ENCODE measurements at regions not wholly inside any gene's neighbourhood (a gene's known extent, or its start where the extent isn't known, plus 50 kb on each side); places are given as distances from the start of the nearest gene placed in this dataset.
"Not testable (repeated sequence)": the region's sequence is repeated elsewhere in the genome, so short reads cannot be mapped to it uniquely, and the experiment has no call there.

GRCh38 chr11:116033931-116034553, 529.8 kb upstream of the CADM1 start:
- in situ Hi-C loops (cut with MboI; ENCODE audit: low sequenced_read_pairs): no loop called here

GRCh38 chr11:116030697-116031331, 526.6 kb upstream of the CADM1 start:
- in situ Hi-C loops (cut with MboI; ENCODE audit: low sequenced_read_pairs): no loop called here

- in situ Hi-C loops (cut with MboI; ENCODE audit: low sequenced_read_pairs): not testable (repeated sequence)
Measured at GRCh38 chr11:116028506-116028905, 524.3 kb upstream of the CADM1 start.

- in situ Hi-C loops (cut with MboI; ENCODE audit: low sequenced_read_pairs): no loop called here
Measured at GRCh38 chr11:115999437-115999836, 495.2 kb upstream of the CADM1 start.

GRCh38 chr11:115996808-115997188, 492.6 kb upstream of the CADM1 start:
- in situ Hi-C loops (cut with MboI; ENCODE audit: low sequenced_read_pairs): no loop called here

- in situ Hi-C loops (cut with MboI; ENCODE audit: low sequenced_read_pairs): no loop called here
Measured at GRCh38 chr11:115996125-115996807, 492.1 kb upstream of the CADM1 start.

- in situ Hi-C loops (cut with MboI; ENCODE audit: low sequenced_read_pairs): no loop called here
Measured at GRCh38 chr11:115993590-115993989, 489.4 kb upstream of the CADM1 start.

- in situ Hi-C loops (cut with MboI; ENCODE audit: low sequenced_read_pairs): no loop called here
Measured at GRCh38 chr11:115990004-115990447, 485.8 kb upstream of the CADM1 start.

- in situ Hi-C loops (cut with MboI; ENCODE audit: low sequenced_read_pairs): no loop called here
Measured at GRCh38 chr11:115985896-115986295, 481.7 kb upstream of the CADM1 start.

- in situ Hi-C loops (cut with MboI; ENCODE audit: low sequenced_read_pairs): no loop called here
Measured at GRCh38 chr11:115984228-115984627, 480.0 kb upstream of the CADM1 start.

- in situ Hi-C loops (cut with MboI; ENCODE audit: low sequenced_read_pairs): no loop called here
Measured at GRCh38 chr11:115982666-115983065, 478.5 kb upstream of the CADM1 start.

- in situ Hi-C loops (cut with MboI; ENCODE audit: low sequenced_read_pairs): no loop called here
Measured at GRCh38 chr11:115981814-115982471, 477.7 kb upstream of the CADM1 start.

GRCh38 chr11:115981104-115981481, 476.9 kb upstream of the CADM1 start:
- in situ Hi-C loops (cut with MboI; ENCODE audit: low sequenced_read_pairs): no loop called here

- in situ Hi-C loops (cut with MboI; ENCODE audit: low sequenced_read_pairs): no loop called here
Measured at GRCh38 chr11:115980337-115981103, 476.3 kb upstream of the CADM1 start.

GRCh38 chr11:115974703-115975102, 470.5 kb upstream of the CADM1 start:
- in situ Hi-C loops (cut with MboI; ENCODE audit: low sequenced_read_pairs): no loop called here

GRCh38 chr11:115967203-115967602, 463.0 kb upstream of the CADM1 start:
- in situ Hi-C loops (cut with MboI; ENCODE audit: low sequenced_read_pairs): not testable (repeated sequence)

GRCh38 chr11:115965767-115966504, 461.7 kb upstream of the CADM1 start:
- in situ Hi-C loops (cut with MboI; ENCODE audit: low sequenced_read_pairs): no loop called here

- in situ Hi-C loops (cut with MboI; ENCODE audit: low sequenced_read_pairs): no loop called here
Measured at GRCh38 chr11:115964091-115964490, 459.9 kb upstream of the CADM1 start.

- in situ Hi-C loops (cut with MboI; ENCODE audit: low sequenced_read_pairs): no loop called here
Measured at GRCh38 chr11:115963156-115963555, 458.9 kb upstream of the CADM1 start.

Measured in HL-60/S4 (cell line).